HCT116 (cell line): ENCODE measurements at regions not wholly inside any gene's neighbourhood (a gene's known extent, or its start where the extent isn't known, plus 50 kb on each side); places are given as distances from the start of the nearest gene placed in this dataset.

ENCODE experiments used
- ATAC-seq: fragments of 200-7000 bp; cut with Tn5 transposase; 2 replicates; pipeline ENCODE4 v1.9.1; 2020; ENCODE audit warnings: mild to moderate bottlenecking, moderate library complexity
- BruUV-seq: library from RNA; stranded (reverse); fragments of 400-500 nt; replicated peaks from 2 replicates; lab custom pipeline; 2021; lab: Mats Ljungman, UMichigan
- CTCF ChIA-PET: fragments of 300-600 bp; sonication (Branson Sonifier 250); formaldehyde crosslinking; loops from one replicate; lab custom pipeline; 2021; ENCODE audit warnings: antibody characterized with exemption; lab: Charles Lee
- POLR2A ChIA-PET: fragments of 300-600, 350-600 bp; sonication (Branson Sonifier 250); formaldehyde crosslinking; loops from one replicate; lab custom pipeline; 2021; ENCODE audit warnings: antibody characterized with exemption; lab: Charles Lee
- RAD21 ChIA-PET, 2 experiments: fragments of 300-600 bp; sonication (Branson Sonifier 250); formaldehyde crosslinking; loops; one replicate each; lab custom pipeline; 2023; ENCODE audit warnings: low total read pairs in 2 of 2; ENCODE audit not compliant: uncharacterized antibody in 2 of 2, unreplicated experiment in 2 of 2, low non-redundant PET in 1 of 2; lab: Charles Lee
- DNase-seq: peaks from one replicate; pipeline ENCODE4 v3.0.0-alpha.2; 2010; ENCODE audit warnings: low read depth, low spot score
- H2AFZ ChIP-seq: fragments of 200-600 bp; shearing (Covaris generic), sonication (generic); 2 replicates; pipeline ENCODE4 v1.6.1; 2017; ENCODE audit warnings: low read depth, mixed run types, mixed read lengths, antibody characterized with exemption, low read length; ENCODE audit not compliant: poor library complexity, severe bottlenecking
- H3K27ac ChIP-seq: 2 replicates; pipeline ENCODE4 v1.5.1; 2012; ENCODE audit warnings: low read depth, low read length
- H3K27me3 ChIP-seq: fragments of 200-600 bp; sonication (generic); 2 replicates; pipeline ENCODE4 v1.6.1; 2016; ENCODE audit warnings: mixed run types, low read length, mixed read lengths; ENCODE audit not compliant: insufficient read depth
- H3K36me3 ChIP-seq, 2 experiments: fragments of 200-500 bp in 1 of 2; fragments of 200-600 bp in 1 of 2; sonication (Bioruptor generic) in 1 of 2; sonication (generic) in 1 of 2; 2 replicates each; pipeline versions ENCODE4 v1.5.1 to v1.6.1; 2014 to 2016; ENCODE audit warnings: low read length in 2 of 2, inconsistent platforms in 1 of 2, mixed read lengths in 1 of 2, mixed run types in 1 of 2; ENCODE audit not compliant: insufficient read depth in 2 of 2, control insufficient read depth in 1 of 2
- H3K4me1 ChIP-seq, 2 experiments: fragments of 200-600 bp in 1 of 2; sonication (generic) in 1 of 2; 2 replicates each; pipeline versions ENCODE4 v1.5.1 to v1.6.1; 2012 to 2017; ENCODE audit warnings: low read length in 2 of 2, inconsistent platforms in 1 of 2, mild to moderate bottlenecking in 1 of 2, mixed read lengths in 1 of 2, mixed run types in 1 of 2, moderate library complexity in 1 of 2; ENCODE audit not compliant: insufficient read depth in 2 of 2, control insufficient read depth in 1 of 2
- H3K4me2 ChIP-seq: fragments of 200-600 bp; sonication (generic); 2 replicates; pipeline ENCODE4 v1.6.1; 2017; ENCODE audit warnings: mixed run types, low read length, mixed read lengths
- H3K4me3 ChIP-seq, 2 experiments: fragments of 200-600 bp in 1 of 2; sonication (generic) in 1 of 2; replicated peaks in 1 of 2; 2 replicates each; pipeline ENCODE4 v1.5.1; 2011 to 2016; ENCODE audit warnings: low read length in 2 of 2, control low read depth in 1 of 2, low read depth in 1 of 2, mild to moderate bottlenecking in 1 of 2, mixed read lengths in 1 of 2, mixed run types in 1 of 2
- H3K79me2 ChIP-seq: fragments of 200-600 bp; sonication (generic); 2 replicates; pipeline ENCODE4 v1.6.1; 2017; ENCODE audit warnings: mild to moderate bottlenecking, mixed run types, low read length, moderate library complexity, mixed read lengths; ENCODE audit not compliant: insufficient read depth
- H3K9ac ChIP-seq: fragments of 200-600 bp; sonication (generic); 2 replicates; pipeline ENCODE4 v1.6.1; 2016; ENCODE audit warnings: low read length, mixed read lengths
- H3K9me2 ChIP-seq: fragments of 200-600 bp; sonication (generic), shearing (Covaris generic); 2 replicates; pipeline ENCODE4 v1.6.1; 2017; ENCODE audit warnings: mixed run types, mild to moderate bottlenecking, moderate library complexity; ENCODE audit not compliant: insufficient read depth
- H3K9me3 ChIP-seq, 2 experiments: fragments of 200-500 bp in 1 of 2; fragments of 200-600 bp in 1 of 2; sonication (Bioruptor generic) in 1 of 2; sonication (generic) in 1 of 2; 2 replicates each; pipeline ENCODE4 v1.6.1; 2014 to 2017; ENCODE audit warnings: low read length in 2 of 2, mixed read lengths in 2 of 2, inconsistent platforms in 1 of 2, low read depth in 1 of 2, mild to moderate bottlenecking in 1 of 2, mixed run types in 1 of 2, moderate library complexity in 1 of 2; ENCODE audit not compliant: control insufficient read depth in 1 of 2, insufficient read depth in 1 of 2
- H4K20me1 ChIP-seq: fragments of 200-600 bp; sonication (generic), shearing (Covaris generic); 2 replicates; pipeline ENCODE4 v1.6.1; 2017; ENCODE audit warnings: mixed run types, mild to moderate bottlenecking, moderate library complexity; ENCODE audit not compliant: insufficient read depth
- ATF3 ChIP-seq: IDR thresholded peaks from 2 replicates; pipeline ENCODE4 v1.6.1; 2012
- CEBPB ChIP-seq: IDR thresholded peaks from 2 replicates; pipeline ENCODE4 v1.6.1; 2012; ENCODE audit warnings: low read depth
- CTCF ChIP-seq, 3 experiments: fragments of 200-600 bp in 1 of 3; sonication (generic) in 1 of 3; IDR thresholded peaks in 2 of 3; conservative IDR thresholded peaks in 1 of 3; 2 replicates each; pipeline ENCODE4 v1.5.1; 2012 to 2017; ENCODE audit warnings: low read depth in 2 of 3, low read length in 2 of 3, antibody characterized with exemption in 1 of 3, borderline replicate concordance in 1 of 3, control low read depth in 1 of 3, mild to moderate bottlenecking in 1 of 3, mixed read lengths in 1 of 3, mixed run types in 1 of 3, moderate library complexity in 1 of 3; ENCODE audit not compliant: insufficient read depth in 1 of 3
- ELF1 ChIP-seq: IDR thresholded peaks from 2 replicates; pipeline ENCODE4 v1.6.1; 2012; ENCODE audit warnings: low read depth, borderline replicate concordance
- FOSL1 ChIP-seq: IDR thresholded peaks from 2 replicates; pipeline ENCODE4 v1.6.1; 2012; ENCODE audit warnings: low read depth
- JUND ChIP-seq: IDR thresholded peaks from 2 replicates; pipeline ENCODE4 v1.6.1; 2012
- MAX ChIP-seq: IDR thresholded peaks from 2 replicates; pipeline ENCODE4 v1.6.1; 2012
- POLR2A ChIP-seq: IDR thresholded peaks from 2 replicates; pipeline ENCODE4 v1.7.0; 2011; ENCODE audit warnings: borderline replicate concordance; ENCODE audit not compliant: insufficient read depth, insufficient read length; ENCODE audit errors: extremely low read depth
- POLR2AphosphoS5 ChIP-seq: IDR thresholded peaks from 2 replicates; pipeline ENCODE4 v1.6.1; 2011; ENCODE audit warnings: mild to moderate bottlenecking, low read depth, low read length, moderate library complexity
- RAD21 ChIP-seq: IDR thresholded peaks from 2 replicates; pipeline ENCODE4 v1.6.1; 2012; ENCODE audit warnings: low read depth, mild to moderate bottlenecking
- REST ChIP-seq: IDR thresholded peaks from 2 replicates; pipeline ENCODE4 v1.6.1; 2012; ENCODE audit warnings: low read depth
- SP1 ChIP-seq: IDR thresholded peaks from 2 replicates; pipeline ENCODE4 v1.6.1; 2012; ENCODE audit warnings: low read depth
- SRF ChIP-seq: IDR thresholded peaks from 2 replicates; pipeline ENCODE4 v1.6.1; 2012; ENCODE audit warnings: low read depth
- TCF7L2 ChIP-seq: IDR thresholded peaks from 2 replicates; pipeline ENCODE4 v1.7.0; 2011; ENCODE audit warnings: borderline replicate concordance, inconsistent platforms; ENCODE audit not compliant: insufficient read depth, insufficient read length; ENCODE audit errors: extremely low read depth
- YY1 ChIP-seq: IDR thresholded peaks from 2 replicates; pipeline ENCODE4 v1.6.1; 2011; ENCODE audit warnings: low read length, low read depth, moderate library complexity, mild to moderate bottlenecking; ENCODE audit not compliant: insufficient replicate concordance; ENCODE audit errors: extremely low read depth
- ZBTB33 ChIP-seq: IDR thresholded peaks from 2 replicates; pipeline ENCODE4 v1.6.1; 2011; ENCODE audit warnings: mild to moderate bottlenecking, low read length, moderate library complexity; ENCODE audit not compliant: insufficient replicate concordance; ENCODE audit errors: extremely low read depth
- ZNF274 ChIP-seq: fragments of 200-500 bp; sonication (Bioruptor generic); IDR thresholded peaks from 2 replicates; pipeline ENCODE4 v1.6.1; 2014; ENCODE audit warnings: mild to moderate bottlenecking, low read depth, low read length, inconsistent platforms
- intact Hi-C: fragments of 100-400 bp; cut with micrococcal nuclease; formaldehyde crosslinking; loops from 2 replicates; pipeline ENCODE4 v1.10.0; 2022

GRCh38 chrX:109848461-109849050 is 115.5 kb upstream of the ACSL4 start:
- Histone ChIP-seq H3K9ac (no peak overlapping the region), H3K9me3 (no peaks in the 10 kb centered on the region), H3K4me1 (no peaks in the 10 kb centered on the region), H3K27me3 (no peaks in the 10 kb centered on the region), H3K4me3 (no peak overlapping the region), H2AFZ (no peak overlapping the region), H3K27ac (no peak overlapping the region), H4K20me1 (no peaks in the 10 kb centered on the region), H3K36me3 (no peaks in the 10 kb centered on the region), H3K9me2 (no peaks in the 10 kb centered on the region), H3K79me2 (no peaks in the 10 kb centered on the region), H3K4me2 (no peak overlapping the region)
- no TSS peak for BruUV-seq
- intact Hi-C loops: no loop called here
- CTCF ChIA-PET: interaction anchor here (1.4 kb wide), 1 partner anchor 9 kb away, joined by 4 read pairs; no protein-coding TSS in a partner anchor
- DNase-seq (no peak), ATAC-seq (no peak)
- RAD21 ChIA-PET: no interaction called here
- POLR2A ChIA-PET: no interaction called here
- TF ChIP-seq FOSL1 (no peak), MAX (no peak), TCF7L2 (no peak), JUND (no peak), CEBPB (no peak), ELF1 (no peak), ZNF274 (no peak), SRF (no peak), CTCF (IDR thresholded peaks at IDR 0.05 in 2 of 3, conservative IDR thresholded peaks at IDR 0.05 in 1 of 3; ENCODE audit: borderline replicate concordance in 1 of 3, insufficient read depth in 1 of 3, low read depth in 2 of 3, low read length in 2 of 3) (no peak), SP1 (no peak), RAD21 (no peak), REST (no peak), YY1 (no peak), ZBTB33 (no peak), POLR2AphosphoS5 (no peak), POLR2A (no peak), ATF3 (no peak)
